ENCODE measurements at regions not wholly inside any gene's neighbourhood (a gene's known extent, or its start where the extent isn't known, plus 50 kb on each side); places are given as distances from the start of the nearest gene placed in this dataset.

GRCh38 chr4:123262080-123262479 is 134.5 kb upstream of the SPRY1 start:
- POLR2A ChIA-PET, result interaction anchor here (2.2 kb wide), 1 partner anchor 11 kb away, joined by 4 read pairs; no protein-coding TSS in a partner anchor
- no TSS peak for BruUV-seq (replicated peaks)
- TF ChIP-seq, protein P1, sequence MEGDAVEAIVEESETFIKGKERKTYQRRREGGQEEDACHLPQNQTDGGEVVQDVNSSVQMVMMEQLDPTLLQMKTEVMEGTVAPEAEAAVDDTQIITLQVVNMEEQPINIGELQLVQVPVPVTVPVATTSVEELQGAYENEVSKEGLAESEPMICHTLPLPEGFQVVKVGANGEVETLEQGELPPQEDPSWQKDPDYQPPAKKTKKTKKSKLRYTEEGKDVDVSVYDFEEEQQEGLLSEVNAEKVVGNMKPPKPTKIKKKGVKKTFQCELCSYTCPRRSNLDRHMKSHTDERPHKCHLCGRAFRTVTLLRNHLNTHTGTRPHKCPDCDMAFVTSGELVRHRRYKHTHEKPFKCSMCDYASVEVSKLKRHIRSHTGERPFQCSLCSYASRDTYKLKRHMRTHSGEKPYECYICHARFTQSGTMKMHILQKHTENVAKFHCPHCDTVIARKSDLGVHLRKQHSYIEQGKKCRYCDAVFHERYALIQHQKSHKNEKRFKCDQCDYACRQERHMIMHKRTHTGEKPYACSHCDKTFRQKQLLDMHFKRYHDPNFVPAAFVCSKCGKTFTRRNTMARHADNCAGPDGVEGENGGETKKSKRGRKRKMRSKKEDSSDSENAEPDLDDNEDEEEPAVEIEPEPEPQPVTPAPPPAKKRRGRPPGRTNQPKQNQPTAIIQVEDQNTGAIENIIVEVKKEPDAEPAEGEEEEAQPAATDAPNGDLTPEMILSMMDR (IDR thresholded peaks at IDR 0.05; ENCODE audit: unreplicated experiment), result no peak
- Mint-ChIP-seq H3K4me3 (ENCODE audit: unreplicated experiment) (no peak overlapping the region), H3K4me1 (ENCODE audit: insufficient read depth, unreplicated experiment) (peaks cover 5% of the 10 kb centered on the region), H3K27ac (ENCODE audit: low read depth, unreplicated experiment) (no peak overlapping the region), H3K9me3 (ENCODE audit: unreplicated experiment) (no peaks in the 10 kb centered on the region), H3K27me3 (ENCODE audit: insufficient read depth, unreplicated experiment) (no peaks in the 10 kb centered on the region), H3K36me3 (ENCODE audit: insufficient read depth, unreplicated experiment) (no peaks in the 10 kb centered on the region)
- DNase-seq (ENCODE audit: unreplicated experiment), result no peak
- CTCF ChIA-PET, result interaction anchor here (0.6 kb wide), 1 partner anchor 16 kb away, joined by 3 read pairs; no protein-coding TSS in a partner anchor
- intact Hi-C loops (cut with micrococcal nuclease), result no loop called here

GRCh38 chr4:123265443-123265842 is 131.2 kb upstream of the SPRY1 start:
- H3K36me3 Mint-ChIP-seq (ENCODE audit: insufficient read depth, unreplicated experiment), result no peaks in the 10 kb centered on the region
- POLR2A ChIA-PET, result interaction anchor here (0.7 to 1.7 kb wide), 3 partner anchors 16 to 131 kb away, joined by 3 to 6 read pairs (median 4); partner anchors contain the start of gene SPRY1

GRCh38 chr4:123266221-123266620 is 130.4 kb upstream of the SPRY1 start:
- H3K4me1 Mint-ChIP-seq (ENCODE audit: insufficient read depth, unreplicated experiment), result no peaks in the 10 kb centered on the region
- H3K27ac Mint-ChIP-seq (ENCODE audit: low read depth, unreplicated experiment), result no peak overlapping the region
- H3K36me3 Mint-ChIP-seq (ENCODE audit: insufficient read depth, unreplicated experiment), result no peaks in the 10 kb centered on the region
- POLR2A ChIA-PET, result interaction anchor here (0.9 to 1.7 kb wide), 2 partner anchors 131 to 139 kb away, joined by 3 to 6 read pairs; partner anchors contain the start of gene SPRY1
- no peak overlapping the region for H3K4me3 Mint-ChIP-seq (ENCODE audit: unreplicated experiment)
- H3K27me3 Mint-ChIP-seq (ENCODE audit: insufficient read depth, unreplicated experiment), result no peaks in the 10 kb centered on the region
- TF ChIP-seq, protein P1 (IDR thresholded peaks at IDR 0.05; ENCODE audit: unreplicated experiment), result no peak
- H3K9me3 Mint-ChIP-seq (ENCODE audit: unreplicated experiment), result no peaks in the 10 kb centered on the region
- BruUV-seq (replicated peaks), result no TSS peak
- intact Hi-C loops (cut with micrococcal nuclease), result no loop called here
- CTCF ChIA-PET, result interaction anchor here (0.7 kb wide), 1 partner anchor 137 kb away, joined by 3 read pairs; no protein-coding TSS in a partner anchor
- DNase-seq (ENCODE audit: unreplicated experiment), result no peak

More at GRCh38 chr4:123265443-123265842, 131.2 kb upstream of the SPRY1 start:
- Mint-ChIP-seq H3K9me3 (ENCODE audit: unreplicated experiment) (no peaks in the 10 kb centered on the region), H3K27ac (ENCODE audit: low read depth, unreplicated experiment) (no peak overlapping the region), H3K4me1 (ENCODE audit: insufficient read depth, unreplicated experiment) (no peaks in the 10 kb centered on the region), H3K27me3 (ENCODE audit: insufficient read depth, unreplicated experiment) (no peaks in the 10 kb centered on the region), H3K4me3 (ENCODE audit: unreplicated experiment) (no peak overlapping the region)
- intact Hi-C loops (cut with micrococcal nuclease), result no loop called here
- peak; percentile 22 for DNase-seq (ENCODE audit: unreplicated experiment)
- CTCF ChIA-PET, result interaction anchor here (0.7 kb wide), 1 partner anchor 137 kb away, joined by 3 read pairs; no protein-coding TSS in a partner anchor
- TF ChIP-seq, protein P1 (IDR thresholded peaks at IDR 0.05; ENCODE audit: unreplicated experiment), result no peak
- BruUV-seq (replicated peaks), result no TSS peak

- ChIA-PET POLR2A (no interaction called here), CTCF (interaction anchor here (0.6 kb wide), 1 partner anchor 32 kb away, joined by 4 read pairs; no protein-coding TSS in a partner anchor)
- Mint-ChIP-seq H3K36me3 (ENCODE audit: insufficient read depth, unreplicated experiment) (no peaks in the 10 kb centered on the region), H3K4me3 (ENCODE audit: unreplicated experiment) (no peak overlapping the region), H3K27me3 (ENCODE audit: insufficient read depth, unreplicated experiment) (no peaks in the 10 kb centered on the region), H3K27ac (ENCODE audit: low read depth, unreplicated experiment) (no peak overlapping the region), H3K9me3 (ENCODE audit: unreplicated experiment) (no peaks in the 10 kb centered on the region), H3K4me1 (ENCODE audit: insufficient read depth, unreplicated experiment) (no peaks in the 10 kb centered on the region)
- no peak for DNase-seq (ENCODE audit: unreplicated experiment)
- BruUV-seq (replicated peaks), result no TSS peak
- TF ChIP-seq, protein P1 (IDR thresholded peaks at IDR 0.05; ENCODE audit: unreplicated experiment), result no peak
- intact Hi-C loops (cut with micrococcal nuclease), result no loop called here
Measured at GRCh38 chr4:123278755-123279154, 117.8 kb upstream of the SPRY1 start.

Measured in MCF 10A (cell line).